Osteocyte (in vitro differentiated cells): ENCODE measurements at regions not wholly inside any gene's neighbourhood (a gene's known extent, or its start where the extent isn't known, plus 50 kb on each side); places are given as distances from the start of the nearest gene placed in this dataset.

ENCODE experiments used
- DNase-seq: peaks from one replicate; pipeline ENCODE4 v3.0.0; 2021; ENCODE audit warnings: mixed read lengths; ENCODE audit not compliant: unreplicated experiment; ENCODE audit errors: extremely low spot score
- H3K27ac Mint-ChIP-seq: one replicate; pipeline ENCODE4 v1.8.0; 2021; ENCODE audit warnings: mild to moderate bottlenecking, mixed read lengths; ENCODE audit not compliant: unreplicated experiment
- H3K27me3 Mint-ChIP-seq: one replicate; pipeline ENCODE4 v1.8.0; 2021; ENCODE audit warnings: mixed read lengths; ENCODE audit not compliant: unreplicated experiment
- H3K36me3 Mint-ChIP-seq: one replicate; pipeline ENCODE4 v1.8.0; 2021; ENCODE audit warnings: mixed read lengths; ENCODE audit not compliant: unreplicated experiment
- H3K4me1 Mint-ChIP-seq: one replicate; pipeline ENCODE4 v1.8.0; 2021; ENCODE audit warnings: mixed read lengths; ENCODE audit not compliant: unreplicated experiment
- H3K4me3 Mint-ChIP-seq: one replicate; pipeline ENCODE4 v1.8.0; 2021; ENCODE audit warnings: mild to moderate bottlenecking, moderate library complexity, mixed read lengths; ENCODE audit not compliant: unreplicated experiment
- H3K9me3 Mint-ChIP-seq: one replicate; pipeline ENCODE4 v1.8.0; 2021; ENCODE audit warnings: mixed read lengths; ENCODE audit not compliant: unreplicated experiment
- TF ChIP-seq, protein P1 (sequence below): fragments of 200-600 bp; sonication (generic); IDR thresholded peaks from 2 replicates; pipeline ENCODE4 v1.5.0; 2021; ENCODE audit warnings: antibody characterized with exemption, mild to moderate bottlenecking, moderate library complexity

DNA sequence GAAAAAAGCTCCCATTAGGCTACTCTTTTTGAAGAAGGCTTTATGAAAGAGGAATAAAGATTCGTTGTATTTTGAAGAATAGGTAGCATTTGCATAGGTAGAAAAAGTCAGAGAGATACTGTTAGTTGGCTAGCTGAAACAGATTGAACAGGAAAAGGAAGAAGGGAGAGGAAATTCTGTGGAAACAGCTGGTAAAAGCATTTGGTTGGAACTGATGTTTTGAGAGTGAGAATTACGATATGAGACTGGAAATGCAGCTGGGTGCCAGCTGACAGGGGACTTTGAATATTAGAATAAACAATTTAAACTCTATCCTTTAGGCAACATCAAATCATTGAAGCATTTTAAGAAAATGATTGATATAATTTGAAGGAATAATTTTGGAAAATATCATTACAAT, 96.7 kb upstream of the CNTNAP5 start:
- H3K27ac Mint-ChIP-seq, result no peak overlapping the region
- H3K9me3 Mint-ChIP-seq, result peaks cover 55% of the 10 kb centered on the region
- H3K4me3 Mint-ChIP-seq, result no peak overlapping the region
- H3K27me3 Mint-ChIP-seq, result no peaks in the 10 kb centered on the region
- TF ChIP-seq, protein P1, sequence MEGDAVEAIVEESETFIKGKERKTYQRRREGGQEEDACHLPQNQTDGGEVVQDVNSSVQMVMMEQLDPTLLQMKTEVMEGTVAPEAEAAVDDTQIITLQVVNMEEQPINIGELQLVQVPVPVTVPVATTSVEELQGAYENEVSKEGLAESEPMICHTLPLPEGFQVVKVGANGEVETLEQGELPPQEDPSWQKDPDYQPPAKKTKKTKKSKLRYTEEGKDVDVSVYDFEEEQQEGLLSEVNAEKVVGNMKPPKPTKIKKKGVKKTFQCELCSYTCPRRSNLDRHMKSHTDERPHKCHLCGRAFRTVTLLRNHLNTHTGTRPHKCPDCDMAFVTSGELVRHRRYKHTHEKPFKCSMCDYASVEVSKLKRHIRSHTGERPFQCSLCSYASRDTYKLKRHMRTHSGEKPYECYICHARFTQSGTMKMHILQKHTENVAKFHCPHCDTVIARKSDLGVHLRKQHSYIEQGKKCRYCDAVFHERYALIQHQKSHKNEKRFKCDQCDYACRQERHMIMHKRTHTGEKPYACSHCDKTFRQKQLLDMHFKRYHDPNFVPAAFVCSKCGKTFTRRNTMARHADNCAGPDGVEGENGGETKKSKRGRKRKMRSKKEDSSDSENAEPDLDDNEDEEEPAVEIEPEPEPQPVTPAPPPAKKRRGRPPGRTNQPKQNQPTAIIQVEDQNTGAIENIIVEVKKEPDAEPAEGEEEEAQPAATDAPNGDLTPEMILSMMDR, result no peak
- no peaks in the 10 kb centered on the region for H3K36me3 Mint-ChIP-seq
- no peaks in the 10 kb centered on the region for H3K4me1 Mint-ChIP-seq
- no peak for DNase-seq

DNA sequence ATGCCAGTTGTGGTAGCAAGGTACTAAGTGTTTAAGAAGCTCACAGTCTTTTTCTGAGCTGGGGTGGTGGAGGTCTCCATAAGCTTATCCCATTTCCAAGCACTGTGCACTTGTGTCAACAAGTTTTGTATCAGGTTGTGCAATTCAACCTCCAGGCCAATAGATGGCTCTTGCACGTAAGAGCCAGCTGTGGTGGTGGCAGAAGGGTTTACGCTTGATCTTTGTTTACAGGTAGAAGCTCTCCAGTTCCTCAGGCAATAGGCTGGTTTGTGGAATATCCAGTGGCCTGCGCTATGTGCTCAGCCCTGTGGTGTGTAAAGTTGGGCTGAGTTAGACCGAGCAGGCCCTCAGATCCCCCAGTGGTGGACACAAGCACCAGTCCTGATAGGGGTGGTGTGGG, 89.7 kb upstream of the CNTNAP5 start:
- peaks cover 46% of the 10 kb centered on the region for H3K9me3 Mint-ChIP-seq
- H3K4me3 Mint-ChIP-seq, result no peak overlapping the region
- H3K27ac Mint-ChIP-seq, result no peak overlapping the region
- no peaks in the 10 kb centered on the region for H3K4me1 Mint-ChIP-seq
- no peaks in the 10 kb centered on the region for H3K36me3 Mint-ChIP-seq
- TF ChIP-seq, protein P1, result no peak
- no peaks in the 10 kb centered on the region for H3K27me3 Mint-ChIP-seq
- no peak for DNase-seq

DNA sequence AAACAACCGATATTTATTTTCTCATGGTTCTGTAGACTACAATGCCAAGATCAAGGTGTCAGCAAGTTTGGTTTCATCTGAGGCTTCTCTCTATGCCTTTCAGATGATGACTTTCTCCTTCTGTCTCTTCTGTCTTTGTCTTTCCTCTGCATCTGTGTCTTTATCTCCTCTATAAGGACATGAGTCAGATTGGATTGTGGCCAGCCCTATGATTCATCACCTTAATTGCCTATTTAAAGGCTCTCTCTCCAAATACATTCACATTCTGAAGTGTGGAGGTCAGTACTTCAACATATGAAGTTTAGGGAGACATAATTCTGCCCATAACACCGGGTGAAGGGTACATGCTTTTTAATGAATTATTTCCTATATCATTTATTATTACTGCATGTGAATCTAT, 71.2 kb upstream of the CNTNAP5 start:
- Mint-ChIP-seq H3K4me1 (no peaks in the 10 kb centered on the region), H3K36me3 (peaks cover 2% of the 10 kb centered on the region), H3K4me3 (no peak overlapping the region), H3K9me3 (peaks cover 42% of the 10 kb centered on the region), H3K27ac (no peak overlapping the region), H3K27me3 (no peaks in the 10 kb centered on the region)
- TF ChIP-seq, protein P1, result no peak
- no peak for DNase-seq

DNA sequence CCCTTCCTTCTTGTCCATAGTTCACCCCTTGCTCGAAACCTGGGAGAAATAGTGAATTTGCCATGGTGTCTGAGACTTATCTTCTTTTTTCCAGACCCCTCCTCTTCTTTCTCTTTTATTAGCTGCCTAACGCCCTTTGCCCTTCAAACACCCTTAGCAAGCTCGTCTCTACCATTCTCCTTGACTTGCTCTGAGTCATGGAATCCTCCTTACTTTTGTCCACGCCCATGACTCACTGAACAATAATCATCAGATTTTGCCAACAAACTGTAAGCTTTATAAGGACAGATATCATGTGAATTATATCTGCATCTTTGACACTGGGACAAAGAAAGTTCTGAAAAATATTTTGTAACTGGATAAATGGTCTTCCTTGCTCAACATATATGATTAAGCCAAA, 67.1 kb upstream of the CNTNAP5 start:
- no peak for DNase-seq
- H3K27me3 Mint-ChIP-seq, result no peaks in the 10 kb centered on the region
- H3K4me3 Mint-ChIP-seq, result no peak overlapping the region
- H3K9me3 Mint-ChIP-seq, result peaks cover 46% of the 10 kb centered on the region
- no peak overlapping the region for H3K27ac Mint-ChIP-seq
- TF ChIP-seq, protein P1, result no peak
- H3K4me1 Mint-ChIP-seq, result no peaks in the 10 kb centered on the region
- no peaks in the 10 kb centered on the region for H3K36me3 Mint-ChIP-seq

DNA sequence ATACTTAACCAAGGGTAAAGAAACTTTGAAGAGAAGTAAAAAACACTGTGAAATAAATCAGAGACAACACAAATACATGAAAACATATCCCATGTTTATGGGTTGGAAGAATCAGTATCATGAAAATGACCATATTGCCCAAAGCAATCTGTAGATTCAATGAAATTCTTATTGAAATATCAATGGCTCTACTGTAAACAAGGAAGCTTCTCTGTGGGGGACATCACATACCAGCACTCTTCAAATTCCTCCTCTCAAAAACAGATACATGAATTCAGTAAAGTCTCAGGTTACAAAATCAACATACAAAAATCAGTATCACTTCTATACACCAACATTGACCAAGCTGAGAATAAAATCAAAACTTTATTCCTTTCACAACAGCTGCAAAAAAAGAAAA, 63.5 kb upstream of the CNTNAP5 start:
- no peak for DNase-seq
- Mint-ChIP-seq H3K27ac (no peak overlapping the region), H3K9me3 (peaks cover 56% of the 10 kb centered on the region), H3K36me3 (no peaks in the 10 kb centered on the region), H3K4me3 (no peak overlapping the region), H3K27me3 (no peaks in the 10 kb centered on the region), H3K4me1 (no peaks in the 10 kb centered on the region)
- TF ChIP-seq, protein P1, result no peak
